ENCODE measurements at regions not wholly inside any gene's neighbourhood (a gene's known extent, or its start where the extent isn't known, plus 50 kb on each side); places are given as distances from the start of the nearest gene placed in this dataset.

GRCh38 chr2:212733273-212733672 lies 194.7 kb upstream of the ERBB4 start (continued):
- TF ChIP-seq ZNF462 (CRISPR knock-in tag; IDR thresholded peaks at IDR 0.05) (no peak), REST (IDR thresholded peaks at IDR 0.05; ENCODE audit: unreplicated experiment) (no peak), ETS1 (IDR thresholded peaks at IDR 0.05) (no peak)

GRCh38 chr2:212732860-212733259 lies 194.3 kb upstream of the ERBB4 start:
- no peak for ATAC-seq

More at GRCh38 chr2:212732860-212733259, 194.3 kb upstream of the ERBB4 start:
- Histone ChIP-seq H3K4me1 (ENCODE audit: insufficient read depth) (no peaks in the 10 kb centered on the region), H3K9me2 (ENCODE audit: insufficient read depth) (no peaks in the 10 kb centered on the region), H3K27ac (ENCODE audit: low read depth) (no peak overlapping the region), H3K79me2 (replicated peaks; ENCODE audit: insufficient read depth) (no peaks in the 10 kb centered on the region), H2AFZ (no peak overlapping the region), H3K4me3 (no peak overlapping the region), H3K27me3 (ENCODE audit: insufficient read depth) (no peaks in the 10 kb centered on the region), H3F3A (replicated peaks; ENCODE audit: low read depth) (no peaks in the 10 kb centered on the region), H3K36me3 (ENCODE audit: insufficient read depth) (no peaks in the 10 kb centered on the region), H3K4me2 (no peak overlapping the region), H4K20me1 (replicated peaks; ENCODE audit: insufficient read depth) (no peaks in the 10 kb centered on the region)
- no peak for DNase-seq (ENCODE audit: low spot score)
- Mint-ChIP-seq H3K36me3 (ENCODE audit: low read depth) (no peaks in the 10 kb centered on the region), H3K4me1 (no peaks in the 10 kb centered on the region), H3K27me3 (ENCODE audit: insufficient read depth, low read depth, poor library complexity) (no peaks in the 10 kb centered on the region), H3K9me3 (no peaks in the 10 kb centered on the region), H3K27ac (no peak overlapping the region), H3K4me3 (no peak overlapping the region)
- no peak for TF ChIP-seq NANOG (IDR thresholded peaks at IDR 0.05; ENCODE audit: borderline replicate concordance)
- TF ChIP-seq ZNF114 (CRISPR knock-in tag; IDR thresholded peaks at IDR 0.05), result no peak

Data from GM23338 (cell line).